ENCODE measurements at regions not wholly inside any gene's neighbourhood (a gene's known extent, or its start where the extent isn't known, plus 50 kb on each side); places are given as distances from the start of the nearest gene placed in this dataset.
"Not testable (repeated sequence)": the region's sequence is repeated elsewhere in the genome, so short reads cannot be mapped to it uniquely, and the experiment has no call there.

DNA sequence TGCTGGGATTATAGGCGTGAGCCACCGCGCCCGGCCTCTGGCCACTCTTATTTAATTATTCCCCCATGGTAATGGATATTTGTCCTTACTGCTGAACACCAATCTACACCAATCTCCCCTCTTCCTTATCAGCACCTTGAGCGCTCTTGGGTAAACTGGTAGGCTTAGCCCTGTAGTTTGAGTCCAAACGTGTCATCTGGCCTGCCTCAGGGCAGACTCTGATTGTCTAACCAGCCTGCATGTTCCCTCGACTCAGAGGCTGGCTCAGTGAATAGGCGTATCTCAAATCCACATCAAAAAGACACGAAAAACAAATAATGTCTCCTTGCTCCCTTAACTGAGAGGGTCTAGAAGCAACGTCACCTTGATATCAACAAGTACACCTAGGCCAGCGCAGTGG, 260.9 kb downstream of the TFAP2C start:
- DNase-seq, result no peak

DNA sequence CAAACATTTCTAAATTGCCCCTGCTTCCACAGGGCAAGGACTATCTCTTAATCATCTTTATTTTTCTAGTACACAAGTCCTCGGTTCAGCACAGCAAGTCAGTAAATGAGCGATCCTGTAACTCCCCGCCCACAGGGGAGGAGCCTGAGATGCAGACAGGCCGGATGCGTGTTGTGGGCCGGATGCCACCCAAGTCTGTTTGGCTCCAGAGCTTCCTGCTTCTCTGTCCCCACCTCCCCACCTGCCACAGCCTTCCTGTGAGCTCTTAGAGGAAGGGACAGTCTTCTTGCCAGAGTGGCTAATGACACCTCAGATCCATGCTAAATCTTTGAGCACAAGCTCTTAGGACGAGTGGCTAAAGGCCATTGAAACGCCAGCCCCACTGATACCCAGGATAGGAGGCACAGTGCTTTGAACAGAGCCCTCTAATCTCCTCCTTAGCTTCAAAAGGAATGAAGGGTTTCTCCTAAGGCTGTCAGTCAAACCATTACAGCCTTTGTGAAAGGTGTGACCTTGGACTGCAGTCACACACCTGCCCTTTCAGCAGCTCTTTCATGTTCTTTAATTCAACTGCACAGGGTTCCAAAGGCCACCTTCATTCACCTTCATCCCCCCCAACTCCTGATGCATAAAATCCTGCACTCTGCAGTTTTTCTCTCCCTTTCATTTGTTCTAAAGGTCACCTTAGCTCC, 264.3 kb downstream of the TFAP2C start:
- no peak for DNase-seq

- DNase-seq, result no peak
Measured at GRCh38 chr20:56896447-56896846, 267.3 kb downstream of the TFAP2C start.

- DNase-seq, result no peak
Measured at GRCh38 chr20:56897318-56897957, 268.3 kb downstream of the TFAP2C start.

DNA sequence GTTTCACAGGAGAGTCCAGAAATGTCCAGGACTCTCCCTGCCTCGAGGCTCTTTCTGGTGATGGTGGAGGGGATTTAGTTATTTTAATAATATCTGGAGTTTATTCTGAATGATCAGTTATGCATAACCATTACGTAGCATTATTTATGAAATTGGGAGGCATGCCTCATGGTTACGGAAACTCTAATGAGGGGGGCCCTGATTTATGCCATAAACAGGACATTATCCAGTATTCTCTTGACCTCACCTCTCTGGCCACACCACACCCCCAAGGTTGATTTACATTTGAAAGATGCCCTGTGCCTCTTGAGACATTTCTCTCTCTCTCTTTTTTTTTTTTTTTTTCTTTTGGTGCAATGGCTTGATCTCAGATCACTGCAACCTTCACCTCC, 268.8 kb downstream of the TFAP2C start:
- no peak for DNase-seq

DNA sequence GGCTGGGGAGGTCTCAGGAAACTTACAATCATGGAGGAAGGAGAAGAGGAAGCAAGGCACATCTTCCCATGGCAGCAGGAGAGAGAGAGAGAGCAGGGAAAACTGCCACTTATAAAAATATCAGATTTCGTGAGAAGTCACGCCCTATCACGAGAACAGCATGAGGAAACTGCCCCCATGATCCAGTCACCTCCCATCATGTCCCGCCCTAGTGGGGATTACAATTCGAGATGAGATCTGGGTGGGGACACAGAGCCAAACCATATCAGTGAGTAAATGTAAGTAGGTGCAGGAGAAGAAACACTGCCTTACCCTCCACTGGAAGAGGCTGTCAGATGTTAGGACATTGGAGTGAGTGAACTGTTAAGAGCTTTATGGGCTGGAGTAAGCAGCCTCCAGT, 270.4 kb downstream of the TFAP2C start:
- no peak for DNase-seq

GRCh38 chr20:56900252-56900651, 271.1 kb downstream of the TFAP2C start:
- DNase-seq, result no peak

DNA sequence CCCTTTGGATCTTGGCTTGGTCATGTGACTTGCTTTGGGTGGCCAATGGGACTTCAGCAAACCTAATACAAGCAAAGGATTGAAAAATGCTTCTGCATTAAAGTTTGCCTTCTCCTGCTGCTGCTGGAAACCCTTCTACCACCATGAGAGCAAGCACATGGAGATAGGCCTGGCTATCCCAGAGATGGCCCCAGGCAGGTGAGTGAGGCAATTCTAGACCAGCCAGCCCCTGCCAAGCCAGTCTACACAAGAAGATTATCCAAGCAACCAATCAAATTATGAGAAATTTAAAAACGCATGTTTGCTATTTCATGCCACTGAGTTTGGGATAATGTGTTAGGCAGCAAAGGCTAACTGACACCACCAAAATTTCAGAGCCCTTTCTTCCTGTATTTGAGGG, 274.3 kb downstream of the TFAP2C start:
- DNase-seq, result no peak

DNA sequence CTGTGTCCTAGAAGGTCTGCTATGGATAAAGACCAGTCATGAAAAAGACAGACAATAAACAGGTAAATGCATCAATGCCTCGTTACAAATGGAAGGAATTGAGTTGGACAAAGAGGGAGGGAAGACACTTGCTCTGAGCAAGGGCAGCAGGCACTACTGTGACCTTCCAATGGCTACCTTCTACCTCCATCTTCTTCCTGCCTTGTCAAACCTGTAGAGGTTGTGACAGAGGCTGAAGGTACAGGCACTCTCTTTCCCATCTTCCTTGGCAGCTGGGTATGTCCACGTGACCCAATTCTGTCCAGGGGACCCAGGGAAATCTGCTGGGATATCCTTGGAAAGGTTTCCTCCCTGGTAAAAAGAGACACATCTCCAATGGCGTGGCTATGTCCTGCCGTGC, 274.8 kb downstream of the TFAP2C start:
- DNase-seq, result no peak

GRCh38 chr20:56909918-56910714, 281.0 kb downstream of the TFAP2C start:
- no peak for DNase-seq

DNA sequence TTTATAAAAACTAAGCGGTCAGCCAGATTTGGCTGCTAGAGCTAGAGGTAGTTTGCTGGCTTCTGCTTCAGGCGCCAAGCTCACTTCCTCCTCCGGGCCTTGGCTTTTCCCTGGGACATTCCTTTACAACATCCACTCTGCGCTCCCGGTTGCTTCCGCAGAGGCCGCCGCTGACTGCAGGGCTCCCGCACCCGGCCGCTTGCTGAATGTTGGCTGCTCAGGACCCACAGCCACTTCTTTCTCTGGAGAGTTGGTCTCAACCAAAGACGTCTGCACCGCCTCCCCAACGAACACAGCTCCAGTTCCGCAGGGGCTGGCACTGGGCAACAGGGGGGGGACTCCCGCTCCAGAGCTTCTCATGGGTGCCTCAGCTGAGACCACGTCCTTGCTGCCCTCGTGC, 282.8 kb downstream of the TFAP2C start:
- DNase-seq, result no peak

DNA sequence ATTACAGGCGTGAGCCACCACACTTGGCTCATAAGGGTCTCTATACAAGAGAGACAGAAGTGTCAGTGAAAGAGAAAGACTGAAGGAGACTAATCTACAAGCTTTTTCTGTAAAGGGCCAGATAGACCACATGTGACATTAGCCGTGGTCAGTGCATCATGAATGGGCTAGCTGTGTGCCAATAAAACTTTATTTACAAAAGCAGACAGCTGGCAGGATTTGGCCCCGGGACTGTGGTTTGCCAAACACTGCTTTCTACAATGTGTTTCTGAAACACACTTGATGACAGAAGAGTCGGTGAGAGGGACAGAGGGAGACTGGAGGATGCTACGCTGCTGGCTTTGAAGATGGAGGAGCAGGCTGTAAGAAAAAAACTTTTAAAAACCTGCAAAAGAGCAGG, 285.4 kb downstream of the TFAP2C start:
- DNase-seq, result no peak

GRCh38 chr20:56916345-56916622, 287.2 kb downstream of the TFAP2C start:
- no peak for DNase-seq

- not testable (repeated sequence) for DNase-seq
Measured at GRCh38 chr20:56920041-56920440, 290.9 kb downstream of the TFAP2C start.

- no peak for DNase-seq
Measured at GRCh38 chr20:56922497-56922896, 293.4 kb downstream of the TFAP2C start.

DNA sequence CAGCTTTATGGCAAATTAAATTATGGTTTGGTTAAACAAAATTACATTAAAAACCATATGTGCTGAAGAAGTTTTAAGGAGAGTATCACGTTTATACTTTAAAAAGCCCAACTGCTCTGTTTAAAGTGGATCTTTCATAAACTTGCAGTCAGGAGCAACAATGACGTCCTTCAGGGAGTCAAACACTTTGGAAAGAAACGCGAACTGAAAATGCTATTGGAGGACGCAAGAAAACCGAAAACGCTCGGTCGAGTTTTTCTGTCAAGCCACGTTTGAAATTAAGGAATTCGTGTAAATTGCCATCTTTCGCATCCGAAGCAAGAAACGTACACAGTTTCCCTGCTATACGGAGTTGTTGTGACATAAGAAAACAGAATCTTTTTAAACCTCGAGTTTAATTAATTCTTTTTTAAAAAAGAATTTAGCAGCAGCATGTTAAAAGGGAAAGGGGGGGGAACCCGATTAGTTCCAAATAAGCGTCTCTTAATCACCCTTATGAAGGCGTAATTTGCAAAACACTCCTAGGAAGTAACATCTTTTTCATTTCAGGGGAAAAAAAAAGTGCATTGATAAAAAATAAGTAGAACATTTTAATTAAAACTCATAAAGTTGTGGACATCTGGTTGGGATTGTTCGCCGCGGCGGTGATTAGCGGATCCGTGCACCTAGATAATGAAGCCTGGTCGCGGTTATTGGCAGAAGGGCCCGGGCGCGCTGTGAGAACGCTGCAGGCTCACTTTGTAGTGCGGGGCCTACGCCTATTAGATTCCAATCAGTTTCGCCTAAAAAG, 295.4 kb downstream of the TFAP2C start:
- DNase-seq, result no peak

GRCh38 chr20:56925082-56925830, 296.1 kb downstream of the TFAP2C start:
- DNase-seq, result no peak

DNA sequence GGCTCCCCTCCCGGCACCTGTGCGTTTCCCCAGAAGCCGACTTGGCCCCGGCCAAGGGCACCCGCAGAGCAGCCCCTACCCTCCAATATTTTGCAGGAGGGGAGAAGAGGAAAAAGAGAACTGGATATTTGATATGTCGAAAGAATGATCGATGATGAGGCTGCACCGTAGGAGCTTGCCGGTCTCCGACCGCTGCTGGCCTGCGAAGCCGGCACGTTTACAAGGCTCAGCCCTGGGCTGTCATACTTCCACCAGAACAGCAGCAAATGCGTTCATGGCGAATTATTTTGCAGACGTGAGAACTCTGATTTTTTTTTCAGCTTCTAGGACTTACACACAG, 296.7 kb downstream of the TFAP2C start:
- no peak for DNase-seq

GRCh38 chr20:56926501-56926900, 297.4 kb downstream of the TFAP2C start:
- no peak for DNase-seq

- no peak for DNase-seq
Measured at GRCh38 chr20:56927127-56927526, 298.0 kb downstream of the TFAP2C start.

DNA sequence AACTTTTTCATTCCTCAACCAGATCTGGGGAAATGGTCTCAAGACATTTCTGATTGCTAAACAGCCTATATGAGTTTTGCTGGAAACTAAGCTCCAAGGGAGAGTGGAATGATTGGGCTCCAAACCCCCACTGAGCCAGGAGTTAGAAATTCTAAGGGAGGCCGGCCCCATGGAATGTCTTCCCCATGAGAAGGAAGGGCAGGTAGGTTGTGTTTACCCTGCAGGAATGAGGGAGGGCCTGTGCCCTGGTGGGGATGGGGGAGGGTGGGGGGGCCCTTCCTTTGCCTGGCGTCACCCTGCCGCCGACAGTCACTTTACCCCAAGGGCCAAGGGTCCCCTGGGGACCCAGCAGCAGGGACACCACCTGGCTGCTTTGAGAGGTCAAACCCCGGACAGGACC, 298.9 kb downstream of the TFAP2C start:
- no peak for DNase-seq

- DNase-seq, result no peak
Measured at GRCh38 chr20:56929606-56930005, 300.5 kb downstream of the TFAP2C start.

DNA sequence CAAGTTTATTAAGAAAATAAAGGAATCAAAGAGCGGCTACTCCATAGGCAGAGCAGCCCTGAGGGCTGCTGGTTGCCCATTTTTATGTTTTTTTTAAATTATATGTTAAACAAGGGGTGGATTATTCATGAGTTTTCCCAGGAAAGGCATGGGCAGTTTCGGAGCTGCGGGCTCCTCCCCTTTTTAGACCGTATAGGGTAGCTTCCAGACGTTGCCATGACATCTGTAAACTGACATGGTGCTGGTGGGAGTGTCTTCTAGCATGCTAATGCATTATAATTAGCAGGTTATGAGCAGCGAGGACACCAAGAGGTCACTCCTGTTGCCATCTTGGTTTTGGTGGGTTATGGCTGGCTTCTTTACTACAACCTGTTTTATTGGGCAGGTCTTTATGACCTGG, 301.8 kb downstream of the TFAP2C start:
- no peak for DNase-seq

Measured in NCI-H146 (cell line).